ENCODE measurements at regions not wholly inside any gene's neighbourhood (a gene's known extent, or its start where the extent isn't known, plus 50 kb on each side); places are given as distances from the start of the nearest gene placed in this dataset.
"Not testable (repeated sequence)": the region's sequence is repeated elsewhere in the genome, so short reads cannot be mapped to it uniquely, and the experiment has no call there.

- DNase-seq (ENCODE audit: low spot score), result no peak
Observed at GRCh38 chr12:46487567-46488131, 115.1 kb upstream of the SLC38A2 start.

DNA sequence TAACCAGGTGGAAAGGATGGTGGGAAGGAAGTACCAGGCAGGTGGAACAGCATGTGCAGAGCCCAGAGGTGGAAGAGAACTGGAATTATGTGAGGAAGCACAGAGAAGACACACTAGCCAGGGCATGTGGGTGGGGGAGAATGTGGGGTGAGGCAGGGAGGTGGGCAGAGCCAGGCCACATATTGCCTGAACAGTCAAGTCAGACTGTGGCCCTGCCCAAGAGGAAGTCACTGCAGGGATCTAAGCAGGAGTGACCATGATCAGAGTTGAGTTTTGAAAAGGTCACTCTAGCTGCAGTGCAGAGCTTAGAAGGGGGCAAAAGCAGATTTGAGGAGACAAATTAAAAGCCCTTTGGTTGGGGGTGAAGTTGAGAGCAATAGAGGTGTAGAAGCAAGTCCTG, 114.0 kb upstream of the SLC38A2 start:
- no peak for DNase-seq (ENCODE audit: low spot score)

DNA sequence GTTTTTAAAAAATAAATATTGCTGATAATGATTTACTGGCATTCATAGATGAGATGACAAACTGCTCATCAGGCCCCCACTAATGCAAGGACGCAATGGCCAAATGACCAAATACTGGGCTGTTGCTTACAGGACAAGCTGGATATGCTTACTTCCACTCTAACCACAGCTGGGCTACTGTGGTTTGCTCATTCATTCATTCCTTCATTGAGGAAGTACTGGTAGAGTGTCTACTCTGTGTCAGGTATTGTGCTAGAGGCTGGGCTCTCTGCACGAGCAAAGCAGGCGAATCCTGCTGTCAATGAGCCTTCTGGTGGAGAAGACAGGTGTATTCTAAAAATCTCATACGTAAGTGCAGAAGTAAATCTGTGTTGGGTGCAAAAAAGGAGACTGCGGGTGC, 113.3 kb upstream of the SLC38A2 start:
- DNase-seq (ENCODE audit: low spot score), result no peak

GRCh38 chr12:46484396-46485061, 112.0 kb upstream of the SLC38A2 start:
- no peak for DNase-seq (ENCODE audit: low spot score)

DNA sequence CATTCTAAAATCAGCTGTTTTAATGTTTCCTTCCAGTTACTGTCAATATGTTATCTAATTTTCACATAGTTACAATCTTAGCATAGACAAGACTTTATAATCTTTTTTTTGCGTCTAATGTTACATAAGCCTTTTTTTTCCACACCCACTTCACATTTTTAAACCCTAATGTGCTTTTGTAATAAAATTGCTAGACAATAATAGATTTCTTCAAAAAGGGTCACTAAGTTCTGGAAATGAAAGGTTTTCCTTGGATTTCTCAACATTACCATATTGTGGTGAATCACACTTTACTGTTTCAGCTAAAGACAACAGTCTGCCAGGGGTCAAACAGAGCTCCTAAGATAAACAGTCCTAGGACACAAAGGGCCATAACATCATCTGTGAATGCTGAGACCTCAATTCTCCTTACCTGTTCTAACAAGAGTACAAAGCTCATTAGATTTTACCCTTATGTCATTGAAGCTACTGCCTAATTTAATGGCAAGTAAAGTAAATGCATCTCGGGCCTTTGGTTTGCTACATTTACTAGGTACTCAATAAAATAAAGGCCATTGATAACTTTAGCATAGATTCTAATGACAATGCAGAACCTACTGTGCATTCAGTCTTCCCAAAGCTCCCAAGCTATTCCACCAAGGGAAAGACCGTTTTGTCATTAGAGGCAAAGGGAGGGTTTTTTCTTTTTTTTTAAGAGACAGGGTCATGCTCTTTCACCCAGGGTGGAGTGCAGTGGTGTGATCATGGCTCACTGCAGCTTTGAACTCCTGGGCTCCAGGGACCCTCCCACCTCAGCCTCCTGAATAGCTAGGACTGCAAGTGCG, 111.2 kb upstream of the SLC38A2 start:
- DNase-seq (ENCODE audit: low spot score), result no peak

GRCh38 chr12:46480724-46481123, 108.2 kb upstream of the SLC38A2 start:
- DNase-seq (ENCODE audit: low spot score), result no peak

DNA sequence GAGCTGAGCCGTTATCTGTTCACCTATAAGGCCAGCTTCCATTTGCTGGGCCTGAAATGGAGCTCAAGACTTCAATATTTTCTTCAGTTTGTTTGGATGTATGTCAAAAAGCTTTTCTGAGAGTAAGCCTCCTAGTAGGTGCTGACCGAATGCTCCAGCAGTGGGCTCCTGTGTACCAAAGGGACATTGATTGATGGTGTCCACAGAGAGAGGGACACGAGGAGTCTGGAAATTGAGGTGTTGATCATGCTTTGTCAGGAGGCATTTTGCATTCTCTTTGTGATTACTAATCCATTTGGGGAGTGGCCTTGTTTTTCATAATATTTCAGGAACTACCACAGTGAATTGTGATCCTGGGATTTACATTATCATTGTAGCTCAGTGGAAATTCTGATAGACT, 107.7 kb upstream of the SLC38A2 start:
- DNase-seq (ENCODE audit: low spot score), result no peak

DNA sequence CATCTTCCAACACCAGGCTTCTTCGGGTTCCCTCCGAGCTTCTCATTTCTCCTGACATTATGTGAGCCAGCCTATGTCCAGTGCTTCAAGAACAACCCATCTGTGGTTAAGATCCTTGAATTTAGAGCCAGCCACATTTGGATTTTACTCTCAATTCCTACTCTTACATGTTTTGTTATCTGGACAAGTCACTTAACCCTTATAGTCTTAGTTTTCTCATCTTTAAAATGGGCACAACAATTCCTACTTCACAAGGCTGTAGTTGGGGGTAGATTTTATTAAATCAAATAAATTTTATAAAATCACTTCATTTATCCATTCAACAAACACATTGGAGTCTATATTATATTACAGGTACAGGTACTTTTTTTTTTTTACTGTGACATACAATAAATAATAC, 105.5 kb upstream of the SLC38A2 start:
- DNase-seq (ENCODE audit: low spot score), result no peak

DNA sequence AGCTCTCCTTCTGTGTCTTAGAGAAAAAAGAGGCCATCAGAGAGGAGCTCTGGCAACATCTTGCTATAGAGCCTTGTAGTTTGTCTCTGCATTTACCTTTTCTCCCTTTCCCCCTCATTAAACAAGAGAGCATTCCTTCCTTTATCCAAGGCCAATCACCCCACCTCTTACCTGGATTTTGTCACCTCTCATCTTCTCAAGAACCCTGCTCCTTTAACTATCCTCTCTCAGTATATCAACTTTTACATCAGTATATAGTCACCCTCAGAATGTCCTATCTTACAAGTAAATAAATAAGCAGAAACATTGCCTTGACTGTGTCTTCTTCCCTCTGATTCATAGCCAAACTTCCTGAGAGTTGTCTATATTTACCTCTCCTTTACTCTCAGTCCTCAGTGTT, 105.0 kb upstream of the SLC38A2 start:
- no peak for DNase-seq (ENCODE audit: low spot score)

GRCh38 chr12:46475972-46476645, 103.5 kb upstream of the SLC38A2 start:
- DNase-seq (ENCODE audit: low spot score), result no peak

- DNase-seq (ENCODE audit: low spot score), result not testable (repeated sequence)
Observed at GRCh38 chr12:46474385-46474784, 101.8 kb upstream of the SLC38A2 start.

DNA sequence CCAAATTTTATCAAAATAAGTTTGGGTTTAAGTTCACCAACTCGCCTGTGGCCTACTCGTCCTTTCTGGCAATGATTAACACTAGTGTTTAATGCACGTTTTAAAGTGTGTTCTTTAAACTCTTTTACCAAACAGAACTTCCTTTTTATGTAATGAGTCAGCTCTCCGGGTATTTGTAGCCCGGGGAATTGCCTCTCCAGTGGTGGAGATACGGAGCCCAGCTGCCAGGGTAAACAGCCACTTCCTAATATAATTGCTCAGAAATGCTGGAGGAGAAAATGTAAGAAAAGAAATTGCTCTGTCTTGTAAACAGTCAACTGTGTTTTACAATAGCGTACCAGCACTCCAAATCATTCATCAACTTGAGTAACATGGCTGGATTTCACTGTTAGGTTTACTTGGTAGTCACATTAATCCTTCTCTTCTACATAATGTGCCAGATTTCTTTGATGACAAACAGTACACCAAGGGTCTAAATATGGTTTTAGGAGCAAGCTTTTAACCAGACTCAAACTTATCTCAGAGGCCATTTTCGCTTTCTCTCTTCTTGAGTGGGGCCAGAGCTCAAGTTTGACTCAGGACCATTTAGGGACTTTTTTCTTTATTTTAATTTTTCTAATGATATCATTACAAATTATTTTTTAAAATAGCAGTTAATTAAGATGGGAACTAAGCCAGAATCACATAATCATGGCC, 101.2 kb upstream of the SLC38A2 start:
- no peak for DNase-seq (ENCODE audit: low spot score)

DNA sequence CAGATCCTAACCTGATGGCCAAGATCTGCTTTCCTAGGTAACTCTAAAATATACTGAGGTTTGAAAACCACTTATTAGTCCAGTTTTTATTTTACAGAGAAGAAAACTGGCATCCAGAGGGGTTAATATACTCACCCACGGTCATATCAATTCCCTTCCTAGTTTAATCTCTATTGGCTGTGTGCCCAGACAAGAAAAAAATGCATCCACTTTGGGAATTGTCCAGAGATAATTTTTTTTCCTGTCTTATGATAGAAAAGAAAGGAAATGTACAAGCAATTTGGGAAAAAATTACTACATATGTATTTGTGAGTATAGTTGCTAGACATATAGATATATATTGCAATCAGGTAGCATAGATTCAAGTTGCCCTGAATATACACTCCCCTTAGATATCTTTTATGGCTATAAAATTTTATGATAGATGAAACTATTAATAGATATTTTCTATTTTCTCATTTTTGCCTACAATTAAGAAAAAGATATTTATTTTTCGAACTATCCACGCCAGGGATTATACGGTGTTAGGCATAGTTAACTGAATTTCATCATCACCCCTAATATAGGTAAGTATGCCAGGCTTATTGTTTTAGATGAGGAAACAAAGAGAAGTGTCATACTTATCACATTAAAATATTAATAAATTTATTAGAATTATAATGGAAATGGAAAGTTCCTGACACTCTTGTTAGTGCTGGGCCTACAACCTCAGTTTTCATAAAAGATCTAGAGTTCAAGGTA, 100.5 kb upstream of the SLC38A2 start:
- DNase-seq (ENCODE audit: low spot score), result no peak

GRCh38 chr12:46472144-46472705, 99.7 kb upstream of the SLC38A2 start:
- no peak for DNase-seq (ENCODE audit: low spot score)

GRCh38 chr12:46471404-46471803, 98.8 kb upstream of the SLC38A2 start:
- no peak for DNase-seq (ENCODE audit: low spot score)

- DNase-seq (ENCODE audit: low spot score), result no peak
Observed at GRCh38 chr12:46470975-46471374, 98.4 kb upstream of the SLC38A2 start.

GRCh38 chr12:46470036-46470627, 97.6 kb upstream of the SLC38A2 start:
- no peak for DNase-seq (ENCODE audit: low spot score)

DNA sequence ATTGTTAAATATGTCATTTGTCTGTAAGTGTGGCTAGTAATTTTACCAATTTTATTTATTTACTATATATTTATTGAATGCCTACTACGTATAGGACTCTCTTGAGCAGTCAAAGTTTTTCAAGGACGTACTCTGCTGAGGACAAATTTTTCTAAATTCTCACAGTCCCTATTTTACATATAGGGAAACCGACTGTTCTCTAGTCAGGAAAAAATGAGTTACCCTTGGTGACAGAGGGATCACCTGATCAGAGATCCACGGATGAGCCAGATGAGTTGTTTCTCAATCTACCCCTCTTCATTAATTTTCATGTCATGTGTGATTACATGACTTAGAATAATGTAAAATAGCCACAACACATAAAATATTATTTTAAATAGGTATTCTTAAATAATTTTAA, 96.2 kb upstream of the SLC38A2 start:
- no peak for DNase-seq (ENCODE audit: low spot score)

DNA sequence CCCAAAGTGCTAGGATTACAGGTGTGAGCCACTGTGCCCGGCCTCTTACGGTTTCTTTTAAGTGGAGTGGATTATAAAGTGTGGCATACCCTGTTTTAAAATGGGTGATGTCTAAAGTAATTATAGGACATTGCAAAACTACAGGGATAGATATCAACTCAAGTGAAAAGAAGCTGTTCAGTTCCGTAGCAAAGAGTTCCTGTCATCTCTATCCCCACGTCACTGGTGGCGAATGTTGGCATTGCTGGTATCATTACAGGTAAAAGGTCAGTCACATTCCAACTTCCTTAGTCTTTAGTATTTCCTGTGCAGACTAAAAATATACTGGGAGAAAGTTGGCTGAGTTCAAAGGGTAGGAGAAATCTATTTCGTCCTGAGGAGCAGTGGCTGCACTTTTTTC, 95.6 kb upstream of the SLC38A2 start:
- no peak for DNase-seq (ENCODE audit: low spot score)

DNA sequence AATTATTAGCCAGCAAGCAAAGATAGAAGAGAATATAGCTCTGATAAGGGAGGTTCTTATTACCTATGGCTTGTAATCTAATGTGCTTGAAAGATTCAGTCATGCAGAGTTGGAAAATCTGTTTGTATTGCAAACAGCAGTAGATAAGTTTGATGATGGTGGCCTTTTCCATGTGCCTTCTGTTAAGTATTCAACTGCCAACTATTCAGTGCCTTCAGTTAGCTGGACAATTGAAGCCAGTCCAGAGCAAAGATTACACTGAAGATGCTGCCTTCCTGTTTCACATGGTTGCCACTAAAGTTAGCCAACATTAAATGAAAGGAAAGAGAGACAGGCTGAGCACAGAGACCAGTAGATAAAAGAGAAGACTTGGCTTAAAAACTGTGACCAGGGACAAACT, 92.7 kb upstream of the SLC38A2 start:
- DNase-seq (ENCODE audit: low spot score), result no peak

GRCh38 chr12:46464863-46465262, 92.3 kb upstream of the SLC38A2 start:
- no peak for DNase-seq (ENCODE audit: low spot score)

All from HuH-7.5 (cell line).